ENCODE measurements at regions not wholly inside any gene's neighbourhood (a gene's known extent, or its start where the extent isn't known, plus 50 kb on each side); places are given as distances from the start of the nearest gene placed in this dataset.

GRCh38 chr1:239856924-239857323, 234.8 kb upstream of the FMN2 start:
- CTCF ChIA-PET: interaction anchor here (1.0 kb wide), 1 partner anchor 42 kb away, joined by 3 read pairs; no protein-coding TSS in a partner anchor

DNA sequence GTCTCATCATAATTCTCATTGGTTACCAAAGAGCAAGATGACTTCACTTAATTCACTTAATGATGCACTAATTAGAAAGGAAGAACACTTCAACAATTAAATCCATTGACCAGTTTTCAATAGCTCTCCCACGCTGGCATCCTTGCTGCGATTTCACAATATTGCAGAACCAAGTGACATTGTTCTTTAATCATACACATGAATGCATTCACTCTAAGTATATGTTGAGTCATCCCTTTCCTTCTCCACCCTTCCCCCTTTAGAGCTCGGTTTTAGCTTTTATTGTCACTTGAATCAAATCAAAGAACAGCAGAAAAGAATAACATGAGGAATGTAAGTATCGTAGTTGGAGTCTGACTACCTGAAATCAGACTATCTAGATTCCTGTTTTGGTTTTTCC, 233.6 kb upstream of the FMN2 start:
- Mint-ChIP-seq H3K27me3 (ENCODE audit: unreplicated experiment) (no peaks in the 10 kb centered on the region), H3K4me3 (ENCODE audit: low read depth, unreplicated experiment) (peak overlapping the region; percentile 46), H3K9me3 (ENCODE audit: low read depth, unreplicated experiment) (peaks cover 12% of the 10 kb centered on the region), H3K27ac (ENCODE audit: unreplicated experiment) (peak overlapping the region; percentile 90), H3K4me1 (ENCODE audit: low read depth, unreplicated experiment) (peaks cover 23% of the 10 kb centered on the region), H3K36me3 (ENCODE audit: insufficient read depth, unreplicated experiment) (peaks cover 6% of the 10 kb centered on the region)
- no TSS peak for BruUV-seq (replicated peaks)
- peak; percentile 36 for DNase-seq
- intact Hi-C loops (cut with micrococcal nuclease; ENCODE audit: unreplicated experiment): no loop called here
- TF ChIP-seq, protein P1, sequence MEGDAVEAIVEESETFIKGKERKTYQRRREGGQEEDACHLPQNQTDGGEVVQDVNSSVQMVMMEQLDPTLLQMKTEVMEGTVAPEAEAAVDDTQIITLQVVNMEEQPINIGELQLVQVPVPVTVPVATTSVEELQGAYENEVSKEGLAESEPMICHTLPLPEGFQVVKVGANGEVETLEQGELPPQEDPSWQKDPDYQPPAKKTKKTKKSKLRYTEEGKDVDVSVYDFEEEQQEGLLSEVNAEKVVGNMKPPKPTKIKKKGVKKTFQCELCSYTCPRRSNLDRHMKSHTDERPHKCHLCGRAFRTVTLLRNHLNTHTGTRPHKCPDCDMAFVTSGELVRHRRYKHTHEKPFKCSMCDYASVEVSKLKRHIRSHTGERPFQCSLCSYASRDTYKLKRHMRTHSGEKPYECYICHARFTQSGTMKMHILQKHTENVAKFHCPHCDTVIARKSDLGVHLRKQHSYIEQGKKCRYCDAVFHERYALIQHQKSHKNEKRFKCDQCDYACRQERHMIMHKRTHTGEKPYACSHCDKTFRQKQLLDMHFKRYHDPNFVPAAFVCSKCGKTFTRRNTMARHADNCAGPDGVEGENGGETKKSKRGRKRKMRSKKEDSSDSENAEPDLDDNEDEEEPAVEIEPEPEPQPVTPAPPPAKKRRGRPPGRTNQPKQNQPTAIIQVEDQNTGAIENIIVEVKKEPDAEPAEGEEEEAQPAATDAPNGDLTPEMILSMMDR (IDR thresholded peaks at IDR 0.05; ENCODE audit: unreplicated experiment): no peak
- CTCF ChIA-PET: interaction anchor here (0.7 to 1.1 kb wide), 4 partner anchors 30 to 1251 kb away, joined by 3 to 4 read pairs (median 3); no protein-coding TSS in a partner anchor

More at GRCh38 chr1:239856924-239857323, 234.8 kb upstream of the FMN2 start:
- H3K4me1 Mint-ChIP-seq (ENCODE audit: low read depth, unreplicated experiment): peaks cover 23% of the 10 kb centered on the region
- H3K36me3 Mint-ChIP-seq (ENCODE audit: insufficient read depth, unreplicated experiment): peaks cover 6% of the 10 kb centered on the region
- no peaks in the 10 kb centered on the region for H3K27me3 Mint-ChIP-seq (ENCODE audit: unreplicated experiment)
- peak overlapping the region; percentile 51 for H3K27ac Mint-ChIP-seq (ENCODE audit: unreplicated experiment)
- intact Hi-C loops (cut with micrococcal nuclease; ENCODE audit: unreplicated experiment): no loop called here
- no peak for DNase-seq
- TF ChIP-seq, protein P1 (IDR thresholded peaks at IDR 0.05; ENCODE audit: unreplicated experiment): no peak
- no peak overlapping the region for H3K4me3 Mint-ChIP-seq (ENCODE audit: low read depth, unreplicated experiment)
- BruUV-seq (replicated peaks): no TSS peak
- peaks cover 12% of the 10 kb centered on the region for H3K9me3 Mint-ChIP-seq (ENCODE audit: low read depth, unreplicated experiment)

DNA sequence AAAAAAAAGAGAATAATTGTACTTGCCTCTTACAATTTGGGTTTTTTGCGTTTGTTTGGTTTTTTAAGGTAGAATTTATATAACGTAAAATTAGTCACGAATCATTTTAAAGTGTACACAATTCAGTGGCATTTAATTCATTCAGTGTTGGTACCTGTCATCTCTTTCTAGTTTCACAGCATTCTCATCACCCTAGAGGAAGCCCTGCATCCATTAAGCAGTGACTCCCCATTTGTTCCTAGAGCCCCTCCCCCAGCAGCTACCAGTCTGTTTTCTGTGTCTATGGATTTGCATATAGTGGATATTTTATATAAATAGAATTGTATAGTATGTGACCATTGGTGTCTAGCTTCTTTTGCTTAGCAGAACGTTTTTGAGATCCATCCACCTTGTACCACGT, 233.2 kb upstream of the FMN2 start:
- CTCF ChIA-PET: interaction anchor here (0.7 to 1.1 kb wide), 4 partner anchors 30 to 1250 kb away, joined by 3 to 4 read pairs (median 3); no protein-coding TSS in a partner anchor
- no TSS peak for BruUV-seq (replicated peaks)
- H3K27me3 Mint-ChIP-seq (ENCODE audit: unreplicated experiment): no peaks in the 10 kb centered on the region
- peaks cover 14% of the 10 kb centered on the region for H3K9me3 Mint-ChIP-seq (ENCODE audit: low read depth, unreplicated experiment)
- intact Hi-C loops (cut with micrococcal nuclease; ENCODE audit: unreplicated experiment): no loop called here
- H3K4me3 Mint-ChIP-seq (ENCODE audit: low read depth, unreplicated experiment): peak overlapping the region; percentile 46
- H3K4me1 Mint-ChIP-seq (ENCODE audit: low read depth, unreplicated experiment): peaks cover 23% of the 10 kb centered on the region
- peak overlapping the region; percentile 90 for H3K27ac Mint-ChIP-seq (ENCODE audit: unreplicated experiment)
- TF ChIP-seq, protein P1 (IDR thresholded peaks at IDR 0.05; ENCODE audit: unreplicated experiment): no peak
- peaks cover 6% of the 10 kb centered on the region for H3K36me3 Mint-ChIP-seq (ENCODE audit: insufficient read depth, unreplicated experiment)
- DNase-seq: no peak

- no peak for DNase-seq
- H3K27me3 Mint-ChIP-seq (ENCODE audit: unreplicated experiment): no peaks in the 10 kb centered on the region
- H3K4me3 Mint-ChIP-seq (ENCODE audit: low read depth, unreplicated experiment): no peak overlapping the region
- no peak overlapping the region for H3K27ac Mint-ChIP-seq (ENCODE audit: unreplicated experiment)
- BruUV-seq (replicated peaks): no TSS peak
- peaks cover 6% of the 10 kb centered on the region for H3K36me3 Mint-ChIP-seq (ENCODE audit: insufficient read depth, unreplicated experiment)
- peaks cover 14% of the 10 kb centered on the region for H3K4me1 Mint-ChIP-seq (ENCODE audit: low read depth, unreplicated experiment)
- intact Hi-C loops (cut with micrococcal nuclease; ENCODE audit: unreplicated experiment): no loop called here
- H3K9me3 Mint-ChIP-seq (ENCODE audit: low read depth, unreplicated experiment): peaks cover 3% of the 10 kb centered on the region
- TF ChIP-seq, protein P1 (IDR thresholded peaks at IDR 0.05; ENCODE audit: unreplicated experiment): no peak
- CTCF ChIA-PET: no interaction called here
These were observed 229.7 kb upstream of the FMN2 start for GRCh38 chr1:239861985-239862384.
